ENCODE measurements at regions not wholly inside any gene's neighbourhood (a gene's known extent, or its start where the extent isn't known, plus 50 kb on each side); places are given as distances from the start of the nearest gene placed in this dataset.

DNA sequence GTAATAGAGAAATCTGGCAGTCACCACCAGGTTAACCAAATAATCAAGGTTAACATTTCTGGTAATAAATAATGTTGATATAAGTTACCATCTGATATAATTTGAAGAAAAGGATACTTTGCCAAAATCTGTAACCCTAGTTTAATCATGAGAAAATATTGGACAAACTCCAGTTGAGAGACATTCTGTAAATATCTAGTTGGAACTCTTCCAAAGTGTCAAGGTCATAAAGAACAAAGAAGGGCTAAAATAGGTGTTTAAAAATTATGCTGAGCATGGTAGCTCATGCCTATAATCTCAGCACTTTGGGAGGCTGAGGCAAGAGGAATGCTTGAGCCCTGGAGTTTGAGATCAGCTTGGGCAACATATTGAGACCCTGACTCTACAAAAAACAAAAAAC, 253.3 kb downstream of the MRPS30 start:
- intact Hi-C loops (cut with micrococcal nuclease): no loop called here
- ChIA-PET CTCF (no interaction called here), POLR2A (no interaction called here)
- no peaks in the 10 kb centered on the region for H3K9me3 Mint-ChIP-seq
- no peaks in the 10 kb centered on the region for H3K27me3 Mint-ChIP-seq
- H3K4me1 Mint-ChIP-seq (ENCODE audit: low read depth): no peaks in the 10 kb centered on the region
- H3K36me3 Mint-ChIP-seq (ENCODE audit: low read depth): no peaks in the 10 kb centered on the region
- no peak overlapping the region for H3K27ac Mint-ChIP-seq
- TF ChIP-seq, protein P1, sequence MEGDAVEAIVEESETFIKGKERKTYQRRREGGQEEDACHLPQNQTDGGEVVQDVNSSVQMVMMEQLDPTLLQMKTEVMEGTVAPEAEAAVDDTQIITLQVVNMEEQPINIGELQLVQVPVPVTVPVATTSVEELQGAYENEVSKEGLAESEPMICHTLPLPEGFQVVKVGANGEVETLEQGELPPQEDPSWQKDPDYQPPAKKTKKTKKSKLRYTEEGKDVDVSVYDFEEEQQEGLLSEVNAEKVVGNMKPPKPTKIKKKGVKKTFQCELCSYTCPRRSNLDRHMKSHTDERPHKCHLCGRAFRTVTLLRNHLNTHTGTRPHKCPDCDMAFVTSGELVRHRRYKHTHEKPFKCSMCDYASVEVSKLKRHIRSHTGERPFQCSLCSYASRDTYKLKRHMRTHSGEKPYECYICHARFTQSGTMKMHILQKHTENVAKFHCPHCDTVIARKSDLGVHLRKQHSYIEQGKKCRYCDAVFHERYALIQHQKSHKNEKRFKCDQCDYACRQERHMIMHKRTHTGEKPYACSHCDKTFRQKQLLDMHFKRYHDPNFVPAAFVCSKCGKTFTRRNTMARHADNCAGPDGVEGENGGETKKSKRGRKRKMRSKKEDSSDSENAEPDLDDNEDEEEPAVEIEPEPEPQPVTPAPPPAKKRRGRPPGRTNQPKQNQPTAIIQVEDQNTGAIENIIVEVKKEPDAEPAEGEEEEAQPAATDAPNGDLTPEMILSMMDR (IDR thresholded peaks at IDR 0.05): no peak
- no peak for DNase-seq
- no peak overlapping the region for H3K4me3 Mint-ChIP-seq
- no peak for ATAC-seq

DNA sequence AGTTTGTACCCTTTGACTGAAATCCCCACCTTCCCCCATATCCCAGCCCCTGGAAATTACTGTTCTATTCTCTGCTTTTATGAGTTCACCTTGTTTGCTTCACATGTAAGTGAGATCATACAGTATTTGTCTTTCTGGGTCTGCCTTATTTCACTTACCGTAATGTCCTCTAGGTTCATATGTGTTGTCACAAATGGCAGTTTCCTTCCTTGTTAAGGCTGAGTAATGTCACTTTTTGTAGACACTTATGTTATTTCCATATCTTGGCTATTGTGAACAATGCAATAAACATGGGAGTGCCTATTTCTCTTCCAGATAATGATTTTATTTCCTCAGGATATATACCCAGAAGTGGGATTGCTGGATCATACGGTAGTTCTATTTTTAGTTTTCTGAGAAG, 272.3 kb downstream of the MRPS30 start:
- intact Hi-C loops (cut with micrococcal nuclease): no loop called here
- TF ChIP-seq, protein P1 (IDR thresholded peaks at IDR 0.05): no peak
- ChIA-PET CTCF (no interaction called here), POLR2A (no interaction called here)
- H3K4me3 Mint-ChIP-seq: no peak overlapping the region
- no peaks in the 10 kb centered on the region for H3K36me3 Mint-ChIP-seq (ENCODE audit: low read depth)
- no peak overlapping the region for H3K27ac Mint-ChIP-seq
- DNase-seq (no peak), ATAC-seq (no peak)
- H3K9me3 Mint-ChIP-seq: peaks cover 12% of the 10 kb centered on the region
- no peaks in the 10 kb centered on the region for H3K27me3 Mint-ChIP-seq
- no peaks in the 10 kb centered on the region for H3K4me1 Mint-ChIP-seq (ENCODE audit: low read depth)

DNA sequence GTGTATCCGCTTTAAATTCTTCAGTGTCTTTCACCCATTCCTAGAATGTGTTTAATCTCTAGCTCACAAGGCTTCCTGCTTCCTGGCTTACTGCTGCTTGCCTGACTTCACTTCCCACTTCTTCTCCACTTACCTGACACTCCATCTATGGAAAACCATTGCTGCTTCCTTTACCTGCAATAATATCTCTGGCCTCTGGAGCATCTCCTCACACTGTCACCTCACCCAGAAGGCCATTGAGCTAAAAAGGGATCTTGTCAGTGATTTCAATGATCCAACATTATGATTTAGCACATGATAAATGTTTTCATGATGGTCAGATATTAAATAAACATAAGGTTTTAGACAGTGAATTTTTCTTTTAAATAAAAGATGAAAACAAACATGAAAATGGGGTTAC, 281.1 kb downstream of the MRPS30 start:
- intact Hi-C loops (cut with micrococcal nuclease): no loop called here
- ATAC-seq (no peak), DNase-seq (no peak)
- Mint-ChIP-seq H3K27me3 (no peaks in the 10 kb centered on the region), H3K36me3 (ENCODE audit: low read depth) (no peaks in the 10 kb centered on the region), H3K27ac (no peak overlapping the region), H3K4me3 (no peak overlapping the region), H3K9me3 (peaks cover 1% of the 10 kb centered on the region), H3K4me1 (ENCODE audit: low read depth) (no peaks in the 10 kb centered on the region)
- ChIA-PET CTCF (no interaction called here), POLR2A (no interaction called here)
- TF ChIP-seq, protein P1 (IDR thresholded peaks at IDR 0.05): no peak

DNA sequence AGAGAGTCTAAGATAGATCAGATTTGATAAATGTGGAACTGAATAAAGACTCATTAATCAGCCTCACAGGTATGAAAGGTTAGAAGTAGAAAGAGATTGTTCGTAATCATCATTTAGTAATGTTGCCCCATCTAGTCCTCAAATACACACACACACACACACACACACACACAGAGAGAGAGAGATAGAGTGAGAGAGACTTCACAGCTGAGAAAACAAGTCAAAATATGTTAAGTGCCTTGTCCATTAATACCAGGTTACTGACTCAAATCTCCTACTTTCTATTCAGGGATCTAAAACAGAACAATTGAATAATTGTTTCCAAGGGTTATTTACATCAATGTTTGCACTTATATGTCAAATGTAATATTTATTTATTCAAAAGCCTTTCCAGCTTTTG, 284.6 kb downstream of the MRPS30 start:
- ATAC-seq: no peak
- H3K4me3 Mint-ChIP-seq: no peak overlapping the region
- POLR2A ChIA-PET: no interaction called here
- H3K4me1 Mint-ChIP-seq (ENCODE audit: low read depth): no peaks in the 10 kb centered on the region
- no peak for DNase-seq
- no peak overlapping the region for H3K27ac Mint-ChIP-seq
- H3K27me3 Mint-ChIP-seq: no peaks in the 10 kb centered on the region
- peaks cover 1% of the 10 kb centered on the region for H3K9me3 Mint-ChIP-seq
- no peaks in the 10 kb centered on the region for H3K36me3 Mint-ChIP-seq (ENCODE audit: low read depth)
- TF ChIP-seq, protein P1 (IDR thresholded peaks at IDR 0.05): no peak
- CTCF ChIA-PET: no interaction called here
- intact Hi-C loops (cut with micrococcal nuclease): no loop called here

DNA sequence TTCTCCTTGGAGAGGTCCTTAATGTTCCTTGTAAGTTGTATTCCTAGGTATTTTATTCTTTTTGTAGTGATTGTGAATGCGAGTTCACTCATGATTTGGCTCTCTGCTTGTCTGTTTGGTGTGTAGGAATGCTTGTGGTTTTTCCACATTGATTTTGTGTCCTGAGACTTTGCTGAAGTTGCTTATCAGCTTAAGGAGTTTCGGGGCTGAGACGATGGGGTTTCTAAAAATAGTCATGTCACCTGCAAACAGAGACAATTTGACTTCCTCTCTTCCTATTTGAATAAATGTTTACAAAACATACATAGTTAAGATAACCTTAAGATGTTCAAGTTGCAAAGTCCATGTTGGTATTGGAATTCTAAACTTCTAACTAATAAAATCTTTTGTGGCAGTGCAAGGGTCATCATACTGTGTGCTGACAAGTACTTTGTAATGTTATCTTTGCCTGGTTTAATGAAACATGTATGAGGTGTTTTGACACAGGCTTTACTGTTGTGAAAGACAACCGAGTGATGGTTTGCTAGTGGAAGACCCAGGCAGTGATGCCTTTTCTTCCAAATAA, 286.2 kb downstream of the MRPS30 start:
- no peak for DNase-seq
- CTCF ChIA-PET: no interaction called here

More for the DNA sequence above, 286.2 kb downstream of the MRPS30 start:
- intact Hi-C loops (cut with micrococcal nuclease): no loop called here
- Mint-ChIP-seq H3K36me3 (ENCODE audit: low read depth) (no peaks in the 10 kb centered on the region), H3K27me3 (no peaks in the 10 kb centered on the region), H3K27ac (no peak overlapping the region), H3K4me1 (ENCODE audit: low read depth) (no peaks in the 10 kb centered on the region), H3K9me3 (peaks cover 1% of the 10 kb centered on the region), H3K4me3 (no peak overlapping the region)
- no peak for ATAC-seq
- POLR2A ChIA-PET: no interaction called here
- TF ChIP-seq, protein P1 (IDR thresholded peaks at IDR 0.05): no peak

All from activated CD8-positive, alpha-beta T cell treated with anti-CD3 and anti-CD28 coated beads for 36 hours (primary cell).